Cardiac septum (tissue), 1 donor: ENCODE measurements at regions not wholly inside any gene's neighbourhood (a gene's known extent, or its start where the extent isn't known, plus 50 kb on each side); places are given as distances from the start of the nearest gene placed in this dataset.
"Not testable (repeated sequence)": the region's sequence is repeated elsewhere in the genome, so short reads cannot be mapped to it uniquely, and the experiment has no call there.

Experiments used
- DNase-seq: peaks from one replicate; pipeline ENCODE4 v3.0.0-alpha.2; 2020; ENCODE audit warnings: low spot score
- intact Hi-C: fragments of 100-400 bp; cut with DNase I; formaldehyde crosslinking; loops from one replicate; pipeline ENCODE4 v1.14.0; 2022
- donor health status: DM: no; HTN: no; CAD: no.

DNA sequence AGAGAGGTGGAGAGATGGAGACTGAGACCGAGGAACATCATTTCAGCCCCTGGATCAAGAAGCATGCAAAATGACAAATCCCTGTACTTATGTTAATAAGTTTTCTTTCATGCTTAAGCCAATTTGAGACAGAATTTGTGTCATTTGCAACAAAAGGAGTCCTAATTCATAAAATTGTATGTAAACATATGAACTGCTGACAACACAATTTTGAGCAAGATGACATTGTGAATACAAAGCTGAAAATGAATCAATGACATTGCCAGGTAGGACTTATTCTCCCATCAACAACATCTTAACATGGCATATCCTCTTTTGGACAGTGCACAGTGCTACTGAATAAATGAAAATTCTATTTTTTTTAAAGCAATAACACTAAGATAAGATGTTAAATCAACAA lies 264.0 kb downstream of the WDR11 start:
- intact Hi-C loops, result no loop called here
- no peak for DNase-seq

DNA sequence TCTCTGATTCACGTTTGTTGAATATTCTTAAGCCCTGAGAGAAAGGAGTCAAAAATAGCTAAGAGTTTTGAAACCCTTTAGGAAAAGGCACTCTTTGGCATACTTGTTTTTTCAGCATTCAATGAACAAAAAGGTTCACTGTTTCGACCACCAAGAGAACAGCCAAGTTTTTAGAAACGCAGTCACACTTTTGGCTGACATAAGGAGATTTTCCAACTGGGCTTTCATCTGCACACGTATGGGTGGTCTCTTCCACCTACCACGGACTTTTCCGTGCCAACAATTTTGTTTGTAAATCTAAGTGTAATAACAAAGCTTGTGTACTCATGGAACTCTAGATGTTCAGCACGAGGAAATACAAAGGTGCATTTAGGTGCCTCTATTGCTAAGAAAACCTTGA lies 270.3 kb downstream of the WDR11 start:
- DNase-seq, result no peak
- intact Hi-C loops, result no loop called here

DNA sequence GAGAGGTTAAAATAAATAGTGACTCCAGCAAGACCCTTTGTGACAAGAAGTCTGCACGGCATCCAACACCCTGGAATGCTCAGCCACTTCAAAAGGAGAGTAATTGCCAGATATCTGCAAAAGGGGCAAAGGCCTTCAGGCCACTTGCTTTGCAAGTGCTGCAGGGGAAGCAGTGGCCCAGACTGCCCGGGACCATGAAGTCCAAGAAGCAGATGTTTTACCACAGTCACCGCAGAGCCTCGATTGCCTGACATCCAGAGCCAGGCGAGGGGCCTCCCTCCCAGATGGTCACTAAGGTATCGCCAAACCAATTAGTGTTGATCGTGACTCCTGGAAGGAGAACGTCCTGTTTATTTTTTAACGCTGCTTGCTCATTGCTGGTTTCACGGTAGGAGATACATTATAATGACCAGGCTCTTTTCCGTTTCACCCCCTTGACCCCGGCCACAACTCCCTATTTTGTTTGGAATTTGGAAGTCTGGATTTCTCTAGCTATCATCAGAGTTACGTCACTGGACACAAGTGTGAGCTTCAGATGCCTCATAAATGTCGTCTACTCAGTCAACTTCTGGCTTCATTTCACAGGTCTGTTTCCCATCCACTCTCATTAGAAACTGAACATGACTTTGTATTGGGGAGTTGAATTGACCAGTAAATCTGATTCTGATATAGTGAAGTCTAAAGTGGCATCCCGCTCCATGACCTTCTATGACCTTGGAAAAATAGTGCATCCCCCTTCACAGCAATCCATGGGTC lies 276.2 kb downstream of the WDR11 start:
- intact Hi-C loops, result no loop called here
- DNase-seq, result no peak

DNA sequence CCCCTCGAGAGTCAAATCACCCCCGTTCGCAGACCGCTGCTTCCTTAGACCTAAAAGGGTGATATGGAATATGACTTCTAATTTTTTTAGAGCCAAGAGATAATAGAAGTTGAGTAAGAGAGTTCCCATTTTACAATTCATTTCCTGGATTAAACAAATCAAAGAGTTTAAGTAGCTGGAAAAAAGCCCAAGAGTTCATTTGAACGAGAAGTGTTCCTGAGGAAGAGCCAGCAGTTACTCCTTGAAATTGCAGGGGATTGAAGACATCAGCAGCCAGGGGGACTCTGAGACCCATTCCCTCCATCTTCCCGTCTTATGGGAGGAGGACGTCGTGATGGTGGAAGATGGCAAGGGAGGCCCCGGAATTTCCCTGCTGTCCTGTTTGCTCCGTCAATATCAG lies 277.0 kb downstream of the WDR11 start:
- DNase-seq, result no peak
- intact Hi-C loops, result no loop called here

- no peak for DNase-seq
- intact Hi-C loops, result no loop called here
Observed at GRCh38 chr10:121129266-121129665, 278.1 kb downstream of the WDR11 start.

GRCh38 chr10:121130382-121130781 lies 279.2 kb downstream of the WDR11 start:
- intact Hi-C loops, result no loop called here
- no peak for DNase-seq

DNA sequence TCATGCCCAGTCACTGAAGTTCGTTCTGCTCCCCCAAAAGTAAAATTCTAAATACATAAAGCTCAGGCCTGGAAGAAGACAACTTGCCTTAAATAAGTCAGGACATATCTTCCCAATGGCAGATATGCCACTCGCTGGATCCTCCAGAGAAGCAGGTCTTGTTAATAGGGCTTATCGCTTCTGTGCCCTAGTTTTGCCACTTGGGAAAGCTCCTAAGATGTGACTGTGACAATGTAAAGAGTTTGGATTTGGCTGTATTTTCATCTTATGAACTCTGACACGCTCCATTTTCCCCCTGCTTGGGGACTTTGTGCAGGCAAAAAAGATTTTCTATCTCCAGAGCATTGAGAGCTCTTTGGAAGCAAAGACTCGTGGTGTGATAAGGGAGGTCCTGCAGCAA lies 279.9 kb downstream of the WDR11 start:
- no peak for DNase-seq
- intact Hi-C loops, result no loop called here

- no peak for DNase-seq
Observed at GRCh38 chr10:121131426-121132265, 280.5 kb downstream of the WDR11 start.

DNA sequence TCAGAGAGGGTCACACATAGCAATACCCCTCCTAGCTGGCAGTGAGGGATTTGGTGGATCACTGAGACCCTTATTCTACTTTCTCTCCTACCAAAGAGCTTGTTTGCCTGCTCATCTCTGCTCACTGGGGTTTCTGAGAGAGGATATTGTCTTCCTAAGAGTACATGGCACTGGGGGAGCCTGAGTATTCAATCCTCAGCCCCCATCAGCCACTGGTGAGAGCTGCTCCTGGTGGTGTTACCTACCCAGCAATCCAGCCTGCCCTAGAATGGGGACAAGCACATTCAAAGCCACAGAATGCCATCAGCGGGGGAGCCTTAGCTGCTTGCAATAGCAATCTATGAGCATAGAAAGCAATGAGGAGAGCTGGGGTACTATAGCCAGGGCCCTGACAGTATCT lies 281.1 kb downstream of the WDR11 start:
- no peak for DNase-seq
- intact Hi-C loops, result no loop called here

More at GRCh38 chr10:121131426-121132265, 280.5 kb downstream of the WDR11 start:
- intact Hi-C loops, result no loop called here

DNA sequence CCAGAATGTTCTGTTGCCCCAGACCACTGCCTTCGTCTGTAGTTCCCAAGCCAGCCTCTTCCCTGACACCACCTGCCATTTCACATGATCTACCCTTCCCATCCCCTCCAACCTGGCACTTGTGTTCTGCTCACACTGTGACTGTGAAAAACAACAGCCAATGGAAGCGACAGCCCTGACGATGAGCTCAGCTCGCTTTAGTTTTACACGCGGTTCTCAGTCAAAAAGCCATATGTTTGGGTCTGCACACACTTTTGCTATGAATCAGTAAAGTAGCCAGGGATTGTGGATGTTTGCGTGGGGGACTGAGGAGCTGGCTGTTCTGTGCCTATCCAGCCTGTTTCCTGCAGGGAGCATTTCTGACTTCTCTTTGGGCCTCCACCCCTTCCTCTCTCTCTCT lies 282.7 kb downstream of the WDR11 start:
- DNase-seq, result no peak
- intact Hi-C loops, result no loop called here

- no peak for DNase-seq
- intact Hi-C loops, result no loop called here
Observed at GRCh38 chr10:121134711-121135110, 283.5 kb downstream of the WDR11 start.

- no peak for DNase-seq
- intact Hi-C loops, result no loop called here
Observed at GRCh38 chr10:121135512-121135911, 284.4 kb downstream of the WDR11 start.

DNA sequence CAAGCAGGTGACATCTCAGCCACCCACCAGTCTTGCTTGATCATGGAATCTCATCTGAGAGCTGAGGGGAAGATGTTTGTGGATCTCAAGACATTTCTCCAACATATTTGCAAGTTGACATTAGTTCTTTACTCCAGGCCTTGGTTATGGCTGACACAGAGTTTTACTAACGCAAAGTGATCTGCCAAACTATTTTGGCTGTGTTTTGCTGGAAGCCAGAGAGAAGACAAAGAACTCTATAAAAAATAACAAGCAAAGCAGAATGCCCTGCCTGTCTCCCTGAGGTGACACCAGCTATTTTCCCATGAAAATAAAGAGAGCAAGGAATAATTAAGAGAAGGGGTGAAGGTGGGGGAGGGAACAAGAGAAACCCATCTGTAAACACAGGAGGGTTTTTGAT lies 286.4 kb downstream of the WDR11 start:
- intact Hi-C loops, result no loop called here
- no peak for DNase-seq

- intact Hi-C loops, result no loop called here
Observed at GRCh38 chr10:121138112-121138860, 287.1 kb downstream of the WDR11 start.

DNA sequence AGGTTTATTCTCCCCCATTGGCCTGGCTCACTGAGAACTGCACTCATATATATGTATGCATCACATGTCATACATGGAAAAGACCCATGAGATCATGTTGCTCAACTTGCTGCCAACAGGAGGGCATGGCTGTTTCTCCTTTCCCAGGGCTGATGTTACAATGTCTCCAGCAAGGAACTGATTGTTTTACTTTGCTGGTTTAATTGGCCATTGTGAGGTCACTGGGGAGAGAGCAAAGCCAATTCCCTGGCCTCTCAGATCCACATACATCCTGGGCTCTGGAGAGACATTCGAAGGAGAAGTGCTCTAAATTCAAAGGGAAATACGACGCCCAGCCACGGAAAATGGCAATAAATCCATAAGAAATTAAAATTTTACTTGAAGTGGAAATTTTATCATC lies 287.8 kb downstream of the WDR11 start:
- intact Hi-C loops, result no loop called here
- no peak for DNase-seq

More at GRCh38 chr10:121138112-121138860, 287.1 kb downstream of the WDR11 start:
- no peak for DNase-seq

- DNase-seq, intact Hi-C loops: not testable (repeated sequence)
Observed at GRCh38 chr10:121145802-121146395, 294.7 kb downstream of the WDR11 start.

- intact Hi-C loops, result no loop called here
- no peak for DNase-seq
Observed at GRCh38 chr10:121148921-121149320, 297.8 kb downstream of the WDR11 start.

- intact Hi-C loops, result no loop called here
- DNase-seq, result no peak
Observed at GRCh38 chr10:121152033-121152432, 300.9 kb downstream of the WDR11 start.

DNA sequence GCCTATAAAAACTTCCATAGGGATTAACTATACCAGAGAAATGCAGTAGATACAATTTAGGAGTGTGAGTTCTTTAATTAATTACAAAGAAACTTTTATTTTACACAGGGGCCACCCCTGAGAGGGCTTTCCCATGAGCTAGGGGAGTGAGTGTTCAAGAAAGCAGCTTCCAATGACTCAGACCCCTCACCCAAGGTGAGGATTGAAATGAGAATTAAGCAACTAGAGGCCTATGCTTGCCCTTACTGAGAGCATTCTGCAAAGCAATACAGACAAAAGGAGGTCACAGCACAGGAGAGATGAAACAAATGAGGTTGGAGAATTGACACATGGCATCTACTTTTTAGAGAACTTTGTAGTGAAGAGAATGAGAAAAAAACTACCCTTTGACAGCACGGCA lies 301.8 kb downstream of the WDR11 start:
- no peak for DNase-seq
- intact Hi-C loops, result no loop called here

DNA sequence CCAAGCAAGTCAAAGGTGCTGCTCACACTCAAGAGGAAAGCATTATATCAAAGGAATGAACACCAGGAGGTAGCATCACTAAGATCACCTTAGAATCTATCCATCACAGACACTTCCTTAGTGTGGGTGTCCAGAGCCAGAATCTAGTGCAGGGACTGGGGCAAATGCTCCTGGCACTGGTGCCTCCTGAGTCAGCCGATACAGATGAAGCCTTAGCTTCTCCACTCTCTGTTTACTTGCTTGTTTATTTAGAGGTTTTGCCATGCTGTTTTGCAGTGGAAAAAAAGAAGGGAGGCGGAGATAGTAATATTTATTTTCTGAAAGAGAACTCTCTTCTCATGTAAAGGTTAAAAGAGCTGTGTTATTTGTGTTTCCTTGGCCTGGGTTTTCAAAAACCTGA lies 303.1 kb downstream of the WDR11 start:
- no peak for DNase-seq
- intact Hi-C loops, result no loop called here
